HEK293 (cell line): ENCODE measurements at regions not wholly inside any gene's neighbourhood (a gene's known extent, or its start where the extent isn't known, plus 50 kb on each side); places are given as distances from the start of the nearest gene placed in this dataset.

ENCODE experiments used
- KLF1 ChIP-seq: fragments of 450-650 bp; formaldehyde crosslinking; IDR thresholded peaks from 2 replicates; pipeline ENCODE4 v1.5.1; 2016; ENCODE audit warnings: missing biosample characterization, missing genetic modification characterization
- KLF10 ChIP-seq: fragments of 450-650 bp; IDR thresholded peaks from 2 replicates; pipeline ENCODE4 v1.5.1; 2018; ENCODE audit warnings: missing biosample characterization, mild to moderate bottlenecking, missing genetic modification characterization
- TRIM28 ChIP-seq: IDR thresholded peaks from 2 replicates; pipeline ENCODE4 v1.6.1; 2011; ENCODE audit warnings: low read length, control low read depth, borderline replicate concordance
- ZNF24 ChIP-seq: fragments of 450-650 bp; formaldehyde crosslinking; IDR thresholded peaks from 2 replicates; pipeline ENCODE4 v1.5.1; 2016; ENCODE audit warnings: missing biosample characterization, missing genetic modification characterization
- ZNF747 ChIP-seq: fragments of 450-650 bp; formaldehyde crosslinking; IDR thresholded peaks from 2 replicates; pipeline ENCODE4 v1.5.1; 2016; ENCODE audit warnings: missing biosample characterization, missing genetic modification characterization
- TF ChIP-seq, protein P1 (sequence below): fragments of 450-650 bp; formaldehyde crosslinking; IDR thresholded peaks from 2 replicates; pipeline ENCODE4 v1.5.1; 2016; ENCODE audit warnings: missing biosample characterization, missing genetic modification characterization
- TF ChIP-seq, protein P2 (sequence below): sonication (generic); formaldehyde crosslinking; IDR thresholded peaks from 2 replicates; pipeline ENCODE4 v1.8.1; 2022; ENCODE audit warnings: mild to moderate bottlenecking, moderate library complexity, missing genetic modification reagents
- TF ChIP-seq, protein P3 (sequence below): fragments of 450-650 bp; formaldehyde crosslinking; IDR thresholded peaks from 2 replicates; pipeline ENCODE4 v1.5.1; 2016; ENCODE audit warnings: missing biosample characterization, missing genetic modification characterization

DNA sequence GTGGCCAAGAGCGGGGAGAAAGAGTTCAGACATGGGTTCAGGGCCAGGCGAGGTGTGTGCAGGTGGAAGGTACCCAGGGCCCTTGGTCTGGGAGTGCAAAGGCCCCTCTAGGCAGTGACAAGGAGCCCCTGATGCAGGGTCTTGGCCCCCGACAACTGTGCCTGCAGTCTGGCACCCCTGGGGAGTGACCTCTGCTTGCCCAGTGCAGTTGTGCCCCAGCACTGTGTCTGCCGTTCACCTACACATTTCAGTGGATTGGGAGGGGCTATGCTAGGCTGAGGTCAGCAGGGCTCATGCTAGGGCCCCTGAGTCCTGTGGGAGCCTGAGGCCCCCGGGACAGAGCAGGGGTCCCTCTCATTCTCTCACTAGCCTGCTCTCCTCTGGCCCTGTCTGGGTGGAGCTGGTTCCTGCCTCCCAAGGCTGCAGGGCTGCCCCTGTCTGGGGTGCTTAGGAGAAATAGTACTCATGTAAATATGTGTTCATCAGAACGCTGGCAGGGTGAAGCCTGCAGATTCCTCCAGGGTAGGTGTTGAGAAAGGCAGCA, 550.4 kb downstream of the TCERG1L start:
- no peak for TF ChIP-seq TRIM28
- TF ChIP-seq KLF10 (tag by site-specific recombination): no peak
- TF ChIP-seq, protein P1, sequence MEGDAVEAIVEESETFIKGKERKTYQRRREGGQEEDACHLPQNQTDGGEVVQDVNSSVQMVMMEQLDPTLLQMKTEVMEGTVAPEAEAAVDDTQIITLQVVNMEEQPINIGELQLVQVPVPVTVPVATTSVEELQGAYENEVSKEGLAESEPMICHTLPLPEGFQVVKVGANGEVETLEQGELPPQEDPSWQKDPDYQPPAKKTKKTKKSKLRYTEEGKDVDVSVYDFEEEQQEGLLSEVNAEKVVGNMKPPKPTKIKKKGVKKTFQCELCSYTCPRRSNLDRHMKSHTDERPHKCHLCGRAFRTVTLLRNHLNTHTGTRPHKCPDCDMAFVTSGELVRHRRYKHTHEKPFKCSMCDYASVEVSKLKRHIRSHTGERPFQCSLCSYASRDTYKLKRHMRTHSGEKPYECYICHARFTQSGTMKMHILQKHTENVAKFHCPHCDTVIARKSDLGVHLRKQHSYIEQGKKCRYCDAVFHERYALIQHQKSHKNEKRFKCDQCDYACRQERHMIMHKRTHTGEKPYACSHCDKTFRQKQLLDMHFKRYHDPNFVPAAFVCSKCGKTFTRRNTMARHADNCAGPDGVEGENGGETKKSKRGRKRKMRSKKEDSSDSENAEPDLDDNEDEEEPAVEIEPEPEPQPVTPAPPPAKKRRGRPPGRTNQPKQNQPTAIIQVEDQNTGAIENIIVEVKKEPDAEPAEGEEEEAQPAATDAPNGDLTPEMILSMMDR (tag by site-specific recombination): no peak
- TF ChIP-seq ZNF24 (tag by site-specific recombination): no peak
- TF ChIP-seq, protein P2, sequence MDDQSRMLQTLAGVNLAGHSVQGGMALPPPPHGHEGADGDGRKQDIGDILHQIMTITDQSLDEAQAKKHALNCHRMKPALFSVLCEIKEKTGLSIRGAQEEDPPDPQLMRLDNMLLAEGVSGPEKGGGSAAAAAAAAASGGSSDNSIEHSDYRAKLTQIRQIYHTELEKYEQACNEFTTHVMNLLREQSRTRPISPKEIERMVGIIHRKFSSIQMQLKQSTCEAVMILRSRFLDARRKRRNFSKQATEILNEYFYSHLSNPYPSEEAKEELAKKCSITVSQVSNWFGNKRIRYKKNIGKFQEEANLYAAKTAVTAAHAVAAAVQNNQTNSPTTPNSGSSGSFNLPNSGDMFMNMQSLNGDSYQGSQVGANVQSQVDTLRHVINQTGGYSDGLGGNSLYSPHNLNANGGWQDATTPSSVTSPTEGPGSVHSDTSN (CRISPR knock-in tag): no peak
- TF ChIP-seq KLF1: no peak
- TF ChIP-seq, protein P3, sequence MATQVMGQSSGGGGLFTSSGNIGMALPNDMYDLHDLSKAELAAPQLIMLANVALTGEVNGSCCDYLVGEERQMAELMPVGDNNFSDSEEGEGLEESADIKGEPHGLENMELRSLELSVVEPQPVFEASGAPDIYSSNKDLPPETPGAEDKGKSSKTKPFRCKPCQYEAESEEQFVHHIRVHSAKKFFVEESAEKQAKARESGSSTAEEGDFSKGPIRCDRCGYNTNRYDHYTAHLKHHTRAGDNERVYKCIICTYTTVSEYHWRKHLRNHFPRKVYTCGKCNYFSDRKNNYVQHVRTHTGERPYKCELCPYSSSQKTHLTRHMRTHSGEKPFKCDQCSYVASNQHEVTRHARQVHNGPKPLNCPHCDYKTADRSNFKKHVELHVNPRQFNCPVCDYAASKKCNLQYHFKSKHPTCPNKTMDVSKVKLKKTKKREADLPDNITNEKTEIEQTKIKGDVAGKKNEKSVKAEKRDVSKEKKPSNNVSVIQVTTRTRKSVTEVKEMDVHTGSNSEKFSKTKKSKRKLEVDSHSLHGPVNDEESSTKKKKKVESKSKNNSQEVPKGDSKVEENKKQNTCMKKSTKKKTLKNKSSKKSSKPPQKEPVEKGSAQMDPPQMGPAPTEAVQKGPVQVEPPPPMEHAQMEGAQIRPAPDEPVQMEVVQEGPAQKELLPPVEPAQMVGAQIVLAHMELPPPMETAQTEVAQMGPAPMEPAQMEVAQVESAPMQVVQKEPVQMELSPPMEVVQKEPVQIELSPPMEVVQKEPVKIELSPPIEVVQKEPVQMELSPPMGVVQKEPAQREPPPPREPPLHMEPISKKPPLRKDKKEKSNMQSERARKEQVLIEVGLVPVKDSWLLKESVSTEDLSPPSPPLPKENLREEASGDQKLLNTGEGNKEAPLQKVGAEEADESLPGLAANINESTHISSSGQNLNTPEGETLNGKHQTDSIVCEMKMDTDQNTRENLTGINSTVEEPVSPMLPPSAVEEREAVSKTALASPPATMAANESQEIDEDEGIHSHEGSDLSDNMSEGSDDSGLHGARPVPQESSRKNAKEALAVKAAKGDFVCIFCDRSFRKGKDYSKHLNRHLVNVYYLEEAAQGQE (tag by site-specific recombination): no peak
- TF ChIP-seq ZNF747 (tag by site-specific recombination): no peak
